Breast epithelium (tissue), 4 donors: ENCODE measurements at regions not wholly inside any gene's neighbourhood (a gene's known extent, or its start where the extent isn't known, plus 50 kb on each side); places are given as distances from the start of the nearest gene placed in this dataset.

Experiments
- DNase-seq, 2 donors: peaks; one replicate each; pipeline ENCODE4 v3.0.0-alpha.2; 2019; ENCODE audit warnings: low spot score in 2 of 2
- H3K27ac ChIP-seq, 2 donors: fragments of 200-600 bp; sonication (generic) in 1 of 2; one replicate each; pipeline ENCODE4 v1.5.1; 2016 to 2019; ENCODE audit warnings: mild to moderate bottlenecking in 1 of 2
- H3K27me3 ChIP-seq, 2 donors: fragments of 200-600 bp; sonication (generic) in 1 of 2; one replicate each; pipeline versions ENCODE4 v1.5.1 to v1.6.0; 2017 to 2019; ENCODE audit warnings: control low read depth in 1 of 2, mild to moderate bottlenecking in 1 of 2
- H3K36me3 ChIP-seq: fragments of 200-600 bp; one replicate; pipeline ENCODE4 v1.5.1; 2019
- H3K4me1 ChIP-seq, 2 donors: fragments of 200-600 bp; sonication (generic); one replicate each; pipeline ENCODE4 v1.5.1; 2016 to 2019; ENCODE audit warnings: control low read depth in 1 of 2
- H3K4me3 ChIP-seq, 3 donors: fragments of 200-600 bp; sonication (generic); 1 replicate in 2 of 3; 2 replicates in 1 of 3; pipeline ENCODE4 v1.5.1; 2016 to 2019; ENCODE audit warnings: mild to moderate bottlenecking in 3 of 3, moderate library complexity in 2 of 3
- H3K9me3 ChIP-seq, 2 donors: fragments of 200-600 bp; sonication (generic) in 1 of 2; one replicate each; pipeline ENCODE4 v1.5.1; 2016 to 2019; ENCODE audit warnings: control low read depth in 1 of 2
- CTCF ChIP-seq, 3 donors: fragments of 450-650 bp; IDR thresholded peaks; one replicate each; pipeline ENCODE4 v1.5.1; 2016 to 2017; ENCODE audit warnings: antibody characterized with exemption in 3 of 3, mild to moderate bottlenecking in 3 of 3, moderate library complexity in 3 of 3
- POLR2A ChIP-seq: fragments of 450-650 bp; IDR thresholded peaks from one replicate; pipeline ENCODE4 v1.6.1; 2016; ENCODE audit warnings: antibody characterized with exemption, mild to moderate bottlenecking, moderate library complexity
- POLR2AphosphoS5 ChIP-seq, 3 donors: sonication (generic); formaldehyde crosslinking; IDR thresholded peaks; one replicate each; pipeline ENCODE4 v1.6.1; 2017; ENCODE audit warnings: antibody characterized with exemption in 3 of 3
- intact Hi-C: fragments of 100-400 bp; cut with DNase I; formaldehyde crosslinking; loops from one replicate; pipeline ENCODE4 v1.15.1; 2023; ENCODE audit warnings: low total_unique reads

- Histone ChIP-seq H3K4me3 (no peak overlapping the region), H3K36me3 (peaks cover 5% of the 10 kb centered on the region), H3K27ac (no peak overlapping the region), H3K27me3 (no peaks in the 10 kb centered on the region), H3K4me1 (no peaks in the 10 kb centered on the region), H3K9me3 (no peaks in the 10 kb centered on the region)
- TF ChIP-seq POLR2A (no peak), CTCF (IDR thresholded peaks at IDR 0.05) (no peak), POLR2AphosphoS5 (IDR thresholded peaks at IDR 0.05) (no peak)
- DNase-seq = no peak
- intact Hi-C loops = no loop called here
Observed at GRCh38 chr5:26601563-26601962, 436.8 kb downstream of the CDH9 start.

- TF ChIP-seq POLR2A = no peak
- TF ChIP-seq POLR2AphosphoS5 (IDR thresholded peaks at IDR 0.05) = no peak
- no peak for TF ChIP-seq CTCF (IDR thresholded peaks at IDR 0.05)
- H3K4me3 ChIP-seq = no peak overlapping the region
- no peaks in the 10 kb centered on the region for H3K36me3 ChIP-seq
- H3K9me3 ChIP-seq = peaks cover 0 to 2% of the 10 kb centered on the region in 2 donors
- H3K27me3 ChIP-seq = no peaks in the 10 kb centered on the region
- H3K27ac ChIP-seq = no peak overlapping the region
- DNase-seq = no peak
- intact Hi-C loops = no loop called here
- no peaks in the 10 kb centered on the region for H3K4me1 ChIP-seq
Observed at GRCh38 chr5:26582350-26583045, 455.9 kb downstream of the CDH9 start.

GRCh38 chr5:26579712-26580111 lies 458.7 kb downstream of the CDH9 start:
- Histone ChIP-seq H3K27me3 (no peaks in the 10 kb centered on the region), H3K4me3 (no peak overlapping the region), H3K4me1 (no peaks in the 10 kb centered on the region), H3K36me3 (no peaks in the 10 kb centered on the region), H3K27ac (no peak overlapping the region), H3K9me3 (no peaks in the 10 kb centered on the region)
- DNase-seq = no peak
- intact Hi-C loops = no loop called here
- TF ChIP-seq POLR2AphosphoS5 (IDR thresholded peaks at IDR 0.05) (no peak), CTCF (IDR thresholded peaks at IDR 0.05) (no peak), POLR2A (no peak)

- intact Hi-C loops = no loop called here
- no peaks in the 10 kb centered on the region for H3K27me3 ChIP-seq
- H3K4me1 ChIP-seq = no peaks in the 10 kb centered on the region
- TF ChIP-seq CTCF (IDR thresholded peaks at IDR 0.05) (no peak), POLR2AphosphoS5 (IDR thresholded peaks at IDR 0.05) (no peak), POLR2A (no peak)
- no peak overlapping the region for H3K4me3 ChIP-seq
- H3K36me3 ChIP-seq = no peaks in the 10 kb centered on the region
- no peaks in the 10 kb centered on the region for H3K9me3 ChIP-seq
- no peak for DNase-seq
- no peak overlapping the region for H3K27ac ChIP-seq
Observed at GRCh38 chr5:26578002-26578401, 460.4 kb downstream of the CDH9 start.

- no peak for TF ChIP-seq POLR2AphosphoS5 (IDR thresholded peaks at IDR 0.05)
- no peak for TF ChIP-seq POLR2A
- no peak for TF ChIP-seq CTCF (IDR thresholded peaks at IDR 0.05)
- no peak overlapping the region for H3K4me3 ChIP-seq
- DNase-seq = no peak
- H3K27ac ChIP-seq = no peak overlapping the region
- no peaks in the 10 kb centered on the region for H3K27me3 ChIP-seq
- peaks cover 0 to 19% of the 10 kb centered on the region in 2 donors for H3K9me3 ChIP-seq
- H3K36me3 ChIP-seq = no peaks in the 10 kb centered on the region
- H3K4me1 ChIP-seq = no peaks in the 10 kb centered on the region
- intact Hi-C loops = no loop called here
Observed at GRCh38 chr5:26572480-26572879, 465.9 kb downstream of the CDH9 start.
